Endodermal cell (in vitro differentiated cells): ENCODE measurements at regions not wholly inside any gene's neighbourhood (a gene's known extent, or its start where the extent isn't known, plus 50 kb on each side); places are given as distances from the start of the nearest gene placed in this dataset.

Experiments used
- DNase-seq: peaks from one replicate; pipeline ENCODE4 v3.0.0-alpha.2; 2017
- H3K27ac ChIP-seq: 2 replicates; pipeline ENCODE4 v1.5.1; 2013; ENCODE audit warnings: mild to moderate bottlenecking, low read depth, low read length, moderate library complexity
- H3K27me3 ChIP-seq: 2 replicates; pipeline ENCODE4 v1.6.1; 2013; ENCODE audit warnings: mild to moderate bottlenecking, low read length, moderate library complexity; ENCODE audit not compliant: insufficient read depth, control insufficient read depth, poor library complexity, severe bottlenecking
- H3K36me3 ChIP-seq: 2 replicates; pipeline ENCODE4 v1.7.0; 2013; ENCODE audit warnings: mild to moderate bottlenecking, low read length, moderate library complexity; ENCODE audit not compliant: control insufficient read depth, insufficient read depth
- H3K4me1 ChIP-seq: one replicate; pipeline ENCODE4 v1.7.0; 2013; ENCODE audit warnings: low read length; ENCODE audit not compliant: control insufficient read depth, insufficient read depth
- H3K4me3 ChIP-seq: 2 replicates; pipeline ENCODE4 v1.5.1; 2013; ENCODE audit warnings: mild to moderate bottlenecking, low read length, moderate library complexity
- H3K9ac ChIP-seq: 2 replicates; pipeline ENCODE4 v1.6.1; 2013; ENCODE audit warnings: mild to moderate bottlenecking, low read length, moderate library complexity; ENCODE audit not compliant: poor library complexity, severe bottlenecking; ENCODE audit errors: extremely low read depth
- H3K9me3 ChIP-seq: 2 replicates; pipeline ENCODE4 v1.6.1; 2013; ENCODE audit warnings: mild to moderate bottlenecking, low read length, moderate library complexity; ENCODE audit not compliant: control insufficient read depth
- H3K27ac Mint-ChIP-seq: 2 replicates; pipeline ENCODE4 v1.8.0; 2020; ENCODE audit warnings: mixed read lengths
- H3K27me3 Mint-ChIP-seq: 2 replicates; pipeline ENCODE4 v1.8.0; 2021; ENCODE audit warnings: mild to moderate bottlenecking, mixed read lengths; ENCODE audit not compliant: insufficient read depth
- H3K36me3 Mint-ChIP-seq: 2 replicates; pipeline ENCODE4 v1.8.0; 2020; ENCODE audit warnings: low read depth, mixed read lengths
- H3K4me1 Mint-ChIP-seq: 2 replicates; pipeline ENCODE4 v1.8.0; 2020; ENCODE audit warnings: mixed read lengths
- H3K4me3 Mint-ChIP-seq: 2 replicates; pipeline ENCODE4 v1.8.0; 2020; ENCODE audit warnings: mild to moderate bottlenecking, moderate library complexity, mixed read lengths
- H3K9me3 Mint-ChIP-seq: 2 replicates; pipeline ENCODE4 v1.8.0; 2020; ENCODE audit warnings: mild to moderate bottlenecking, mixed read lengths
- CTCF ChIP-seq: fragments of 200-600 bp; sonication (generic); conservative IDR thresholded peaks from 2 replicates; pipeline ENCODE4 v1.5.0; 2021; ENCODE audit warnings: antibody characterized with exemption, mild to moderate bottlenecking
- WGBS, 2 experiments: methylation state at CpG; one replicate each; pipeline versions ENCODE4 v1.1.5 to v1.1.7; 2013; ENCODE audit warnings: missing lambda C conversion rate in 2 of 2, mixed read lengths in 1 of 2; ENCODE audit not compliant: insufficient coverage in 1 of 2, insufficient read length in 1 of 2; 5-methylcytosine and 5-hydroxymethylcytosine counted together

GRCh38 chr21:14321042-14321441, 61.9 kb downstream of the HSPA13 start:
- no peaks in the 10 kb centered on the region for H3K27me3 ChIP-seq
- no peaks in the 10 kb centered on the region for H3K27me3 Mint-ChIP-seq
- no peaks in the 10 kb centered on the region for H3K4me1 Mint-ChIP-seq

GRCh38 chr21:14319805-14320204, 63.1 kb downstream of the HSPA13 start:
- Mint-ChIP-seq H3K4me1 (no peaks in the 10 kb centered on the region), H3K27ac (no peak overlapping the region), H3K36me3 (no peaks in the 10 kb centered on the region), H3K27me3 (no peaks in the 10 kb centered on the region), H3K9me3 (no peaks in the 10 kb centered on the region), H3K4me3 (no peak overlapping the region)
- 82% methylated on average over 1 of the region's 1 CpG; no CpG with 5 or more reads in 1 of the 2 experiments for WGBS, 2 experiments
- no peak for TF ChIP-seq CTCF
- no peaks in the 10 kb centered on the region for H3K36me3 ChIP-seq
- no peak overlapping the region for H3K9ac ChIP-seq
- H3K4me1 ChIP-seq, result no peaks in the 10 kb centered on the region
- H3K9me3 ChIP-seq, result no peaks in the 10 kb centered on the region
- H3K27me3 ChIP-seq, result no peaks in the 10 kb centered on the region
- H3K27ac ChIP-seq, result no peak overlapping the region
- H3K4me3 ChIP-seq, result no peak overlapping the region
- no peak for DNase-seq

More at GRCh38 chr21:14321042-14321441, 61.9 kb downstream of the HSPA13 start:
- Histone ChIP-seq H3K27ac (no peak overlapping the region), H3K4me3 (no peak overlapping the region), H3K9me3 (no peaks in the 10 kb centered on the region), H3K9ac (no peak overlapping the region), H3K36me3 (no peaks in the 10 kb centered on the region), H3K4me1 (no peaks in the 10 kb centered on the region)
- no peak overlapping the region for H3K27ac Mint-ChIP-seq
- TF ChIP-seq CTCF, result no peak
- no peaks in the 10 kb centered on the region for H3K9me3 Mint-ChIP-seq
- H3K4me3 Mint-ChIP-seq, result no peak overlapping the region
- no peaks in the 10 kb centered on the region for H3K36me3 Mint-ChIP-seq
- no peak for DNase-seq
- WGBS, 2 experiments, result 94 to 97% methylated on average over 5 of the region's 5 CpGs

- Mint-ChIP-seq H3K27ac (no peak overlapping the region), H3K4me3 (no peak overlapping the region), H3K9me3 (no peaks in the 10 kb centered on the region), H3K4me1 (no peaks in the 10 kb centered on the region), H3K36me3 (no peaks in the 10 kb centered on the region), H3K27me3 (no peaks in the 10 kb centered on the region)
- Histone ChIP-seq H3K27ac (no peak overlapping the region), H3K4me1 (no peaks in the 10 kb centered on the region), H3K4me3 (no peak overlapping the region), H3K27me3 (no peaks in the 10 kb centered on the region), H3K9me3 (no peaks in the 10 kb centered on the region), H3K9ac (no peak overlapping the region), H3K36me3 (no peaks in the 10 kb centered on the region)
- 90% methylated on average over 2 of the region's 2 CpGs; no CpG with 5 or more reads in 1 of the 2 experiments for WGBS, 2 experiments
- DNase-seq, result no peak
- no peak for TF ChIP-seq CTCF
Observed at GRCh38 chr21:14318578-14318977, 64.4 kb downstream of the HSPA13 start.
